ENCODE measurements at regions not wholly inside any gene's neighbourhood (a gene's known extent, or its start where the extent isn't known, plus 50 kb on each side); places are given as distances from the start of the nearest gene placed in this dataset.

GRCh38 chr5:56319526-56320181, 86.5 kb upstream of the ANKRD55 start:
- DNase-seq (ENCODE audit: low read depth), result no peak
- H3K36me3 ChIP-seq (ENCODE audit: control insufficient read depth, insufficient read depth, low read length), result no peaks in the 10 kb centered on the region
- H3K4me3 ChIP-seq (ENCODE audit: low read depth, low read length), result no peak overlapping the region
- H3K27me3 ChIP-seq (ENCODE audit: control insufficient read depth, insufficient read depth, low read length), result no peaks in the 10 kb centered on the region
- TF ChIP-seq CTCF (IDR thresholded peaks at IDR 0.05; ENCODE audit: insufficient read depth, low read length, poor library complexity, severe bottlenecking), result no peak

- no peak overlapping the region for H3K4me3 ChIP-seq (ENCODE audit: low read depth, low read length)
- no peaks in the 10 kb centered on the region for H3K36me3 ChIP-seq (ENCODE audit: control insufficient read depth, insufficient read depth, low read length)
- no peak for TF ChIP-seq CTCF (IDR thresholded peaks at IDR 0.05; ENCODE audit: insufficient read depth, low read length, poor library complexity, severe bottlenecking)
- H3K27me3 ChIP-seq (ENCODE audit: control insufficient read depth, insufficient read depth, low read length), result no peaks in the 10 kb centered on the region
- no peak for DNase-seq (ENCODE audit: low read depth)
Observed at GRCh38 chr5:56317923-56318561, 84.9 kb upstream of the ANKRD55 start.

- H3K36me3 ChIP-seq (ENCODE audit: control insufficient read depth, insufficient read depth, low read length), result no peaks in the 10 kb centered on the region
- no peak for TF ChIP-seq CTCF (IDR thresholded peaks at IDR 0.05; ENCODE audit: insufficient read depth, low read length, poor library complexity, severe bottlenecking)
Observed at GRCh38 chr5:56316299-56316994, 83.3 kb upstream of the ANKRD55 start.

GRCh38 chr5:56314529-56314928, 81.4 kb upstream of the ANKRD55 start:
- H3K4me3 ChIP-seq (ENCODE audit: low read depth, low read length), result no peak overlapping the region
- peak; percentile 41 for TF ChIP-seq CTCF (IDR thresholded peaks at IDR 0.05; ENCODE audit: insufficient read depth, low read length, poor library complexity, severe bottlenecking)
- H3K36me3 ChIP-seq (ENCODE audit: control insufficient read depth, insufficient read depth, low read length), result no peaks in the 10 kb centered on the region
- no peak for DNase-seq (ENCODE audit: low read depth)
- no peaks in the 10 kb centered on the region for H3K27me3 ChIP-seq (ENCODE audit: control insufficient read depth, insufficient read depth, low read length)

More at GRCh38 chr5:56316299-56316994, 83.3 kb upstream of the ANKRD55 start:
- no peaks in the 10 kb centered on the region for H3K27me3 ChIP-seq (ENCODE audit: control insufficient read depth, insufficient read depth, low read length)
- H3K4me3 ChIP-seq (ENCODE audit: low read depth, low read length), result no peak overlapping the region
- no peak for DNase-seq (ENCODE audit: low read depth)

- H3K36me3 ChIP-seq (ENCODE audit: control insufficient read depth, insufficient read depth, low read length), result no peaks in the 10 kb centered on the region
- no peaks in the 10 kb centered on the region for H3K27me3 ChIP-seq (ENCODE audit: control insufficient read depth, insufficient read depth, low read length)
- no peak for TF ChIP-seq CTCF (IDR thresholded peaks at IDR 0.05; ENCODE audit: insufficient read depth, low read length, poor library complexity, severe bottlenecking)
- DNase-seq (ENCODE audit: low read depth), result no peak
- no peak overlapping the region for H3K4me3 ChIP-seq (ENCODE audit: low read depth, low read length)
Observed at GRCh38 chr5:56313596-56313995, 80.5 kb upstream of the ANKRD55 start.
